H9 (cell line): ENCODE measurements at regions not wholly inside any gene's neighbourhood (a gene's known extent, or its start where the extent isn't known, plus 50 kb on each side); places are given as distances from the start of the nearest gene placed in this dataset.

Experiments
- DNase-seq: peaks from one replicate; pipeline ENCODE4 v3.0.0-alpha.2; 2017
- H2AFZ ChIP-seq: one replicate; pipeline ENCODE4 v1.6.1; 2013; ENCODE audit warnings: mild to moderate bottlenecking, low read length, control low read depth, moderate library complexity
- H2AK5ac ChIP-seq: 2 replicates; pipeline ENCODE4 v1.6.1; 2013; ENCODE audit warnings: low read length, control low read depth, mixed read lengths; ENCODE audit not compliant: insufficient read length
- H2BK120ac ChIP-seq: one replicate; pipeline ENCODE4 v1.6.1; 2013; ENCODE audit warnings: low read depth, mild to moderate bottlenecking, low read length, control low read depth, inconsistent platforms; ENCODE audit not compliant: poor library complexity, severe bottlenecking
- H2BK12ac ChIP-seq: 2 replicates; pipeline ENCODE4 v1.6.1; 2013; ENCODE audit warnings: low read length, control low read depth, mixed read lengths, low read depth; ENCODE audit not compliant: insufficient read length
- H2BK15ac ChIP-seq: 2 replicates; pipeline ENCODE4 v1.6.1; 2013; ENCODE audit warnings: low read depth, low read length, control low read depth
- H2BK20ac ChIP-seq: one replicate; pipeline ENCODE4 v1.6.1; 2013; ENCODE audit warnings: low read depth, mild to moderate bottlenecking, low read length, control low read depth, inconsistent platforms; ENCODE audit not compliant: poor library complexity, severe bottlenecking
- H2BK5ac ChIP-seq: 2 replicates; pipeline ENCODE4 v1.6.1; 2013; ENCODE audit warnings: low read length, control low read depth, mixed read lengths; ENCODE audit not compliant: insufficient read length
- H3K14ac ChIP-seq: 2 replicates; pipeline ENCODE4 v1.6.1; 2013; ENCODE audit warnings: low read length, control low read depth; ENCODE audit not compliant: insufficient read depth
- H3K18ac ChIP-seq: 2 replicates; pipeline ENCODE4 v1.6.1; 2013; ENCODE audit warnings: low read depth, mild to moderate bottlenecking, mixed read lengths, low read length, control low read depth; ENCODE audit not compliant: insufficient read length
- H3K23ac ChIP-seq: 2 replicates; pipeline ENCODE4 v1.6.1; 2013; ENCODE audit warnings: low read length, control low read depth, mixed read lengths, low read depth; ENCODE audit not compliant: insufficient read length
- H3K23me2 ChIP-seq: 2 replicates; pipeline ENCODE4 v1.6.1; 2013; ENCODE audit warnings: low read depth, mild to moderate bottlenecking, mixed read lengths, low read length, control low read depth; ENCODE audit not compliant: insufficient read length, poor library complexity, severe bottlenecking
- H3K27ac ChIP-seq: 2 replicates; pipeline ENCODE4 v1.5.1; 2013; ENCODE audit warnings: low read length, control low read depth, mixed read lengths, low read depth; ENCODE audit not compliant: insufficient read length
- H3K27me3 ChIP-seq: 2 replicates; pipeline ENCODE4 v1.6.1; 2013; ENCODE audit warnings: low read length, control low read depth, inconsistent platforms; ENCODE audit not compliant: insufficient read depth
- H3K4ac ChIP-seq: 2 replicates; pipeline ENCODE4 v1.6.1; 2013; ENCODE audit warnings: low read depth, mild to moderate bottlenecking, control low read depth, inconsistent platforms, low read length, moderate library complexity
- H3K4me1 ChIP-seq: 2 replicates; pipeline ENCODE4 v1.6.1; 2013; ENCODE audit warnings: low read length, control low read depth, inconsistent platforms; ENCODE audit not compliant: insufficient read depth
- H3K4me2 ChIP-seq: 2 replicates; pipeline ENCODE4 v1.6.1; 2013; ENCODE audit warnings: low read length, control low read depth, mixed read lengths; ENCODE audit not compliant: insufficient read length, insufficient read depth
- H3K56ac ChIP-seq: 2 replicates; pipeline ENCODE4 v1.6.1; 2013; ENCODE audit warnings: low read depth, mild to moderate bottlenecking, mixed read lengths, low read length, control low read depth; ENCODE audit not compliant: insufficient read length
- H3K79me1 ChIP-seq: 2 replicates; pipeline ENCODE4 v1.6.1; 2013; ENCODE audit warnings: low read depth, mild to moderate bottlenecking, moderate library complexity, low read length, control low read depth, inconsistent platforms; ENCODE audit not compliant: insufficient read depth, poor library complexity, severe bottlenecking
- H3K79me2 ChIP-seq: 2 replicates; pipeline ENCODE4 v1.6.1; 2013; ENCODE audit warnings: low read length, control low read depth, inconsistent platforms; ENCODE audit not compliant: insufficient read depth
- H3K9ac ChIP-seq: 2 replicates; pipeline ENCODE4 v1.6.1; 2013; ENCODE audit warnings: low read length, control low read depth, mixed read lengths; ENCODE audit not compliant: insufficient read length; ENCODE audit errors: extremely low read depth
- H3K9me3 ChIP-seq: one replicate; pipeline ENCODE4 v1.6.1; 2013; ENCODE audit warnings: low read depth, low read length, inconsistent platforms; ENCODE audit not compliant: control insufficient read depth
- H3T11ph ChIP-seq: one replicate; pipeline ENCODE4 v1.6.1; 2013; ENCODE audit warnings: mild to moderate bottlenecking, low read length, control low read depth, inconsistent platforms
- H4K20me1 ChIP-seq: one replicate; pipeline ENCODE4 v1.6.1; 2013; ENCODE audit not compliant: control insufficient read depth, insufficient read length, insufficient read depth
- H4K5ac ChIP-seq: 2 replicates; pipeline ENCODE4 v1.6.1; 2013; ENCODE audit warnings: low read depth, mild to moderate bottlenecking, mixed read lengths, low read length, control low read depth; ENCODE audit not compliant: insufficient read length
- H4K8ac ChIP-seq: replicated peaks from 2 replicates; pipeline ENCODE4 v1.6.1; 2013; ENCODE audit warnings: low read length, control low read depth, mixed read lengths, low read depth; ENCODE audit not compliant: insufficient read length
- H4K91ac ChIP-seq: 2 replicates; pipeline ENCODE4 v1.6.1; 2013; ENCODE audit warnings: low read depth, mild to moderate bottlenecking, moderate library complexity, mixed read lengths, low read length, control low read depth; ENCODE audit not compliant: insufficient read length
- H3K27ac Mint-ChIP-seq, 3 experiments: 2 replicates in 2 of 3; 3 replicates in 1 of 3; pipeline ENCODE4 v1.8.0; 2020 to 2021; ENCODE audit warnings: mixed read lengths in 3 of 3, mild to moderate bottlenecking in 1 of 3, moderate library complexity in 1 of 3
- H3K27me3 Mint-ChIP-seq: 2 replicates; pipeline ENCODE4 v1.8.0; 2021; ENCODE audit warnings: low read depth, mild to moderate bottlenecking, moderate library complexity, mixed read lengths
- H3K36me3 Mint-ChIP-seq, 3 experiments: 2 replicates in 2 of 3; 3 replicates in 1 of 3; pipeline ENCODE4 v1.8.0; 2020 to 2021; ENCODE audit warnings: low read depth in 3 of 3, mixed read lengths in 3 of 3; ENCODE audit not compliant: insufficient read depth in 1 of 3
- H3K4me1 Mint-ChIP-seq, 2 experiments: 2 replicates each; pipeline ENCODE4 v1.8.0; 2020; ENCODE audit warnings: mixed read lengths in 2 of 2
- H3K4me3 Mint-ChIP-seq, 2 experiments: 2 replicates in 1 of 2; 3 replicates in 1 of 2; pipeline ENCODE4 v1.8.0; 2020 to 2021; ENCODE audit warnings: mild to moderate bottlenecking in 2 of 2, mixed read lengths in 2 of 2, moderate library complexity in 1 of 2
- H3K9me3 Mint-ChIP-seq, 2 experiments: 2 replicates in 1 of 2; 3 replicates in 1 of 2; pipeline ENCODE4 v1.8.0; 2020; ENCODE audit warnings: mild to moderate bottlenecking in 2 of 2, mixed read lengths in 2 of 2, moderate library complexity in 1 of 2
- WGBS: extraction: QIAGEN DNeasy Blood & Tissue Kit; methylation state at CpG from one replicate; pipeline ENCODE4 v1.1.7; 2013; ENCODE audit warnings: missing lambda C conversion rate, low lambda C conversion rate, mixed read lengths; ENCODE audit not compliant: insufficient read length; ENCODE audit errors: extremely low coverage; 5-methylcytosine and 5-hydroxymethylcytosine counted together
- TF ChIP-seq, protein P1 (sequence below): fragments of 200-600 bp; sonication (generic); conservative IDR thresholded peaks from 3 replicates; pipeline ENCODE4 v1.8.0; 2021; ENCODE audit warnings: antibody characterized with exemption, mild to moderate bottlenecking

DNA sequence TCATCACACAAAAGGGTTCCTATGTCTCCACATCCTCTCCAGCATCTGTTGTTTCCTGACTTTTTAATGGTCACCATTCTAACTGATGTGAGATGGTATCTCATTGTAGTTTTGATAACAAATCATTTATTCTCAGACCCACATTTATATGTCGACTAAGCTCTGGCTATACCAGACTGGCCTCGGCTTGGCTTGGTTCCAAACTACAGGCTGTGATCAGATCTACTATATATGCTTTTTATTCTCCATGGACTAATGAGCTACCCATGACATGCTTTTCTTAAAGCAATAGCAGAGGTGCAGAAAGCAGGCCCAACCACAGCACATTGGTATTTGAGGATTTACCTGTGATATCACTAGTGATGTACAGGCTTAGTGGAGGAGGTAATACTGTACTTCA is 139.8 kb upstream of the PGR start:
- no peak overlapping the region for H2BK20ac ChIP-seq
- no peak overlapping the region for H2BK5ac ChIP-seq
- no peak overlapping the region for H3K23ac ChIP-seq
- H3K14ac ChIP-seq = no peak overlapping the region
- no peak overlapping the region for H2AFZ ChIP-seq
- no peak overlapping the region for H3T11ph ChIP-seq
- H4K20me1 ChIP-seq = no peaks in the 10 kb centered on the region
- Mint-ChIP-seq H3K27ac (no peak overlapping the region), H3K27me3 (peaks cover 3% of the 10 kb centered on the region; the same call in 1 of the 2 replicates), H3K4me1 (peaks cover 13 to 14% of the 10 kb centered on the region in 2 experiments), H3K36me3 (no peaks in the 10 kb centered on the region), H3K4me3 (no peak overlapping the region), H3K9me3 (no peaks in the 10 kb centered on the region)
- no peak overlapping the region for H4K5ac ChIP-seq
- H4K91ac ChIP-seq = no peak overlapping the region
- H3K9me3 ChIP-seq = no peaks in the 10 kb centered on the region
- H2BK15ac ChIP-seq = no peak overlapping the region
- H3K18ac ChIP-seq = no peak overlapping the region
- no peak overlapping the region for H3K9ac ChIP-seq
- H2BK12ac ChIP-seq = no peak overlapping the region
- no peak overlapping the region for H3K4me2 ChIP-seq
- H3K27me3 ChIP-seq = no peaks in the 10 kb centered on the region
- no peak overlapping the region for H3K4ac ChIP-seq
- no peak overlapping the region for H4K8ac ChIP-seq
- H3K79me2 ChIP-seq = no peaks in the 10 kb centered on the region
- WGBS = no CpG with 5 or more reads among the region's 2 CpGs
- H3K23me2 ChIP-seq = no peaks in the 10 kb centered on the region
- H3K4me1 ChIP-seq = no peaks in the 10 kb centered on the region; the same call in 1 of the 2 replicates
- TF ChIP-seq, protein P1, sequence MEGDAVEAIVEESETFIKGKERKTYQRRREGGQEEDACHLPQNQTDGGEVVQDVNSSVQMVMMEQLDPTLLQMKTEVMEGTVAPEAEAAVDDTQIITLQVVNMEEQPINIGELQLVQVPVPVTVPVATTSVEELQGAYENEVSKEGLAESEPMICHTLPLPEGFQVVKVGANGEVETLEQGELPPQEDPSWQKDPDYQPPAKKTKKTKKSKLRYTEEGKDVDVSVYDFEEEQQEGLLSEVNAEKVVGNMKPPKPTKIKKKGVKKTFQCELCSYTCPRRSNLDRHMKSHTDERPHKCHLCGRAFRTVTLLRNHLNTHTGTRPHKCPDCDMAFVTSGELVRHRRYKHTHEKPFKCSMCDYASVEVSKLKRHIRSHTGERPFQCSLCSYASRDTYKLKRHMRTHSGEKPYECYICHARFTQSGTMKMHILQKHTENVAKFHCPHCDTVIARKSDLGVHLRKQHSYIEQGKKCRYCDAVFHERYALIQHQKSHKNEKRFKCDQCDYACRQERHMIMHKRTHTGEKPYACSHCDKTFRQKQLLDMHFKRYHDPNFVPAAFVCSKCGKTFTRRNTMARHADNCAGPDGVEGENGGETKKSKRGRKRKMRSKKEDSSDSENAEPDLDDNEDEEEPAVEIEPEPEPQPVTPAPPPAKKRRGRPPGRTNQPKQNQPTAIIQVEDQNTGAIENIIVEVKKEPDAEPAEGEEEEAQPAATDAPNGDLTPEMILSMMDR = no peak
- H3K79me1 ChIP-seq = no peaks in the 10 kb centered on the region
- no peak overlapping the region for H3K27ac ChIP-seq
- no peak for DNase-seq
- H2BK120ac ChIP-seq = no peak overlapping the region
- no peak overlapping the region for H3K56ac ChIP-seq
- H2AK5ac ChIP-seq = no peak overlapping the region
